Dedifferentiated amniotic fluid mesenchymal stem cell (primary cell): ENCODE measurements at regions not wholly inside any gene's neighbourhood (a gene's known extent, or its start where the extent isn't known, plus 50 kb on each side); places are given as distances from the start of the nearest gene placed in this dataset.

Experiments
- DNase-seq: peaks from one replicate; pipeline ENCODE4 v3.0.0-alpha.2; 2016; ENCODE audit errors: extremely low spot score

GRCh38 chr4:36006226-36006625 is 238.1 kb downstream of the ARAP2 start:
- DNase-seq = no peak

GRCh38 chr4:36010397-36010929 is 233.9 kb downstream of the ARAP2 start:
- DNase-seq = no peak

- DNase-seq = no peak
These were observed 232.9 kb downstream of the ARAP2 start for GRCh38 chr4:36011381-36011780.

GRCh38 chr4:36012503-36012902 is 231.8 kb downstream of the ARAP2 start:
- DNase-seq = no peak

- DNase-seq = no peak
These were observed 231.1 kb downstream of the ARAP2 start for GRCh38 chr4:36013206-36013605.
